GM12874 (cell line): ENCODE measurements at regions not wholly inside any gene's neighbourhood (a gene's known extent, or its start where the extent isn't known, plus 50 kb on each side); places are given as distances from the start of the nearest gene placed in this dataset.

Source experiments
- TF ChIP-seq, protein P1 (sequence below): IDR thresholded peaks from 2 replicates; pipeline ENCODE4 v1.5.1; 2011; ENCODE audit warnings: low read depth, mild to moderate bottlenecking, control low read depth, low read length, moderate library complexity; ENCODE audit not compliant: insufficient read depth

- TF ChIP-seq, protein P1, sequence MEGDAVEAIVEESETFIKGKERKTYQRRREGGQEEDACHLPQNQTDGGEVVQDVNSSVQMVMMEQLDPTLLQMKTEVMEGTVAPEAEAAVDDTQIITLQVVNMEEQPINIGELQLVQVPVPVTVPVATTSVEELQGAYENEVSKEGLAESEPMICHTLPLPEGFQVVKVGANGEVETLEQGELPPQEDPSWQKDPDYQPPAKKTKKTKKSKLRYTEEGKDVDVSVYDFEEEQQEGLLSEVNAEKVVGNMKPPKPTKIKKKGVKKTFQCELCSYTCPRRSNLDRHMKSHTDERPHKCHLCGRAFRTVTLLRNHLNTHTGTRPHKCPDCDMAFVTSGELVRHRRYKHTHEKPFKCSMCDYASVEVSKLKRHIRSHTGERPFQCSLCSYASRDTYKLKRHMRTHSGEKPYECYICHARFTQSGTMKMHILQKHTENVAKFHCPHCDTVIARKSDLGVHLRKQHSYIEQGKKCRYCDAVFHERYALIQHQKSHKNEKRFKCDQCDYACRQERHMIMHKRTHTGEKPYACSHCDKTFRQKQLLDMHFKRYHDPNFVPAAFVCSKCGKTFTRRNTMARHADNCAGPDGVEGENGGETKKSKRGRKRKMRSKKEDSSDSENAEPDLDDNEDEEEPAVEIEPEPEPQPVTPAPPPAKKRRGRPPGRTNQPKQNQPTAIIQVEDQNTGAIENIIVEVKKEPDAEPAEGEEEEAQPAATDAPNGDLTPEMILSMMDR = no peak
Measured at GRCh38 chr17:51533821-51534220, 273.5 kb downstream of the UTP18 start.

GRCh38 chr17:51536627-51537026, 276.3 kb downstream of the UTP18 start:
- TF ChIP-seq, protein P1 = no peak

DNA sequence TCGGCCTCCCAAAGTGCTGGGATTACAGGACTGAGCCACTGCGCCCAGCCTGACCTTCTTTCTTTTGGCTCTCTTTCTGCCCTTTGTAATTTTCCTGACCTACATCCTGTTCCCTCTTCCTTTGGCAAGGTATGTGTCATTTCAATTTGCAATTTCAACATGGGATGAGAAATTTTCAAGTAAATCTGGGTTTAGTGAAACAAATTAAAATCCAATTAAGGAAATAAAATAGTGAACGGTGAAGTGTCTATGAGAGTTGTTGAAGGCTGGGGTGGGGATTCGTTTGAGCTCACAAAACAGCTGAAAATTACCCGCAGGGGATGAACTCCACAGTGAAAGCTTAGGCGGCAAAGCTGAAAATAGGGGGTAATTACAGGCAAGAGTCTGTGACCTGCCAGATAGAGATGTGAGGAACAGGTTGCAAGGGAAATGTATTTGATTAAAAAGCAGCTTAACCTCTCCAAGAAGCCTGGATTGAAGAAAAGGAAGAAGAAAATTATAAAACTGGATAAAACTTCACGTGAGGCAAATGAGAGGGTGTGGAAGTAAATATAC, 277.7 kb downstream of the UTP18 start:
- TF ChIP-seq, protein P1 = no peak

- TF ChIP-seq, protein P1 = no peak
Measured at GRCh38 chr17:51540151-51540550, 279.8 kb downstream of the UTP18 start.

DNA sequence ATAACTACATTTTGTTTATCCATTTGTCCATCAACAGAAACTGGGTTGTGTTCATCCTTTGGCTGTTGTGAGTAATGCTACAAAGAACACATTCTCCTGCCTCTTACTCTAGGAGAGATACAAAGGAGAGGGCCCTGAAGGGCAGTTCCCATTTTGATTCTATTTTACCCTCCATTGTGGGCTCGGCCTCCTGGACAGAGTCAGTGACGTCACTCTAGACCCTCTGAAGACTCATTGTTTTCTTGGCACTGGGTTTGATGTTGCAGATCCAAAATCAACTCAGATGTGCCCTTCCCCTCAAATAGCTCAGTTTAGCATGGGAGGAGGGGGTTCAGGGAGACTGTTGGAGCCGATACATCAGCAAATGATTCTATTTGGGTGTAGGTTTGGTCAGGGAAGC, 280.9 kb downstream of the UTP18 start:
- TF ChIP-seq, protein P1 = no peak

GRCh38 chr17:51546114-51546513, 285.8 kb downstream of the UTP18 start:
- TF ChIP-seq, protein P1 = no peak

DNA sequence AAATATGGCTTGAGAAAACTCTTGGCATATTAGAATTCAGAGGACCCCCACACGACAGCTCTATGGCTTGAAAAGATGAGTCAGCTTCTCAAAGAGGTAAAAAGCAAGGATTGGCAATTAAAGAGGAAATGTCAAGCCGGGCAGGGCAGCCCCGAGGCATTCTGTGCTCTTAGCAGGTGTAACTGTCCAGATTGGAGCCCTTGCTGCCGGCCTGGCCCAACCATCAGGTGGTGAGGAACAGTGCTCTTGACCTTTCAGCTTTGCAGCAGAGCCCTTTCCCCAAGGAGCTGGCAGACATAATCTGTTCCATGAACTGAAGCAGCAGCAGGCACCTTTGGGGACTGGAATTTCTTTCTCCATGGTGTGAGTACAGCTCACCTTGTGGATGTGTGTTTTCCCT, 287.8 kb downstream of the UTP18 start:
- TF ChIP-seq, protein P1 = no peak
